Prostate gland (tissue), 2 donors: ENCODE measurements at regions not wholly inside any gene's neighbourhood (a gene's known extent, or its start where the extent isn't known, plus 50 kb on each side); places are given as distances from the start of the nearest gene placed in this dataset.

Experiments
- CTCF ChIP-seq, 4 experiments: fragments of 200-600 bp in 2 of 4; fragments of 450-650 bp in 2 of 4; sonication (generic) in 2 of 4; IDR thresholded peaks; 1 replicate in 3 of 4; 2 replicates in 1 of 4; pipeline ENCODE4 v1.5.1; 2016 to 2019; ENCODE audit warnings: antibody characterized with exemption in 4 of 4, mild to moderate bottlenecking in 2 of 4, moderate library complexity in 2 of 4
- POLR2A ChIP-seq: fragments of 450-650 bp; IDR thresholded peaks from one replicate; pipeline ENCODE4 v1.6.1; 2016; ENCODE audit warnings: antibody characterized with exemption, mild to moderate bottlenecking
- POLR2AphosphoS5 ChIP-seq: sonication (generic); formaldehyde crosslinking; IDR thresholded peaks from one replicate; pipeline ENCODE4 v1.6.1; 2017; ENCODE audit warnings: antibody characterized with exemption

- TF ChIP-seq POLR2AphosphoS5 = no peak
- TF ChIP-seq CTCF (IDR thresholded peaks at IDR 0.05) = no peak
- no peak for TF ChIP-seq POLR2A
These were observed 513.9 kb downstream of the ADRA2A start for GRCh38 chr10:111590703-111591102.
